ENCODE measurements at regions not wholly inside any gene's neighbourhood (a gene's known extent, or its start where the extent isn't known, plus 50 kb on each side); places are given as distances from the start of the nearest gene placed in this dataset.

DNA sequence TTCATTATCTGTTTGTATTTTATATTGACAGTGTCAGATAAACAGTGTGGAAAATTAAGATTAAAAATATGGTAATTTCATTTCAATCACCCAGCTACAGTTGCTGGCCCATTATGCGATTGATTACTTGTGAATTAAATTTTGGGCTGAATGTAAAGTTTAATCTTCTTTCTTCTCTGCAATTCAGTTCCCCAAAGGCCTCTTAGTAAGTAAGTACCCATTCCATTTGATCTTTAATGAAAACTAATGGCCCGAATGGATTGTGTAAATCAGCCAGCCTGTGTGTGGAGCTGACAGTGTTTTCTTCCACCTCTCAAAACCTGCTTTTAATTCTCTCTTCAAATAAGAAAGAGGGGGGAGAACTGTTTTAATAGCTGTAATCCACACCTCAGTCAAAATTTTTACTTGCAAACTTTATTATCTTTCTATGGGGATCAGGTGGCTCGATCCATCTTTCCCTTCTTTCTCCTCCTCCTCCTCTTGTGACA, 307.1 kb downstream of the IL20RB start:
- TF ChIP-seq POLR2A (IDR thresholded peaks at IDR 0.05) = no peak
- TF ChIP-seq, protein P1, sequence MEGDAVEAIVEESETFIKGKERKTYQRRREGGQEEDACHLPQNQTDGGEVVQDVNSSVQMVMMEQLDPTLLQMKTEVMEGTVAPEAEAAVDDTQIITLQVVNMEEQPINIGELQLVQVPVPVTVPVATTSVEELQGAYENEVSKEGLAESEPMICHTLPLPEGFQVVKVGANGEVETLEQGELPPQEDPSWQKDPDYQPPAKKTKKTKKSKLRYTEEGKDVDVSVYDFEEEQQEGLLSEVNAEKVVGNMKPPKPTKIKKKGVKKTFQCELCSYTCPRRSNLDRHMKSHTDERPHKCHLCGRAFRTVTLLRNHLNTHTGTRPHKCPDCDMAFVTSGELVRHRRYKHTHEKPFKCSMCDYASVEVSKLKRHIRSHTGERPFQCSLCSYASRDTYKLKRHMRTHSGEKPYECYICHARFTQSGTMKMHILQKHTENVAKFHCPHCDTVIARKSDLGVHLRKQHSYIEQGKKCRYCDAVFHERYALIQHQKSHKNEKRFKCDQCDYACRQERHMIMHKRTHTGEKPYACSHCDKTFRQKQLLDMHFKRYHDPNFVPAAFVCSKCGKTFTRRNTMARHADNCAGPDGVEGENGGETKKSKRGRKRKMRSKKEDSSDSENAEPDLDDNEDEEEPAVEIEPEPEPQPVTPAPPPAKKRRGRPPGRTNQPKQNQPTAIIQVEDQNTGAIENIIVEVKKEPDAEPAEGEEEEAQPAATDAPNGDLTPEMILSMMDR (IDR thresholded peaks at IDR 0.05) = no peak
